GM23338 (cell line): ENCODE measurements at regions not wholly inside any gene's neighbourhood (a gene's known extent, or its start where the extent isn't known, plus 50 kb on each side); places are given as distances from the start of the nearest gene placed in this dataset.

Experiments used
- ATAC-seq: fragments of 200-7000 bp; cut with Tn5 transposase; 3 replicates; pipeline ENCODE4 v1.9.1; 2020
- DNase-seq: peaks from one replicate; pipeline ENCODE4 v3.0.0-alpha.2; 2015; ENCODE audit warnings: low spot score
- H2AFZ ChIP-seq: fragments of 200-600 bp; sonication (generic); 2 replicates; pipeline ENCODE4 v1.8.0; 2016; ENCODE audit warnings: antibody characterized with exemption, mild to moderate bottlenecking, moderate library complexity
- H3F3A ChIP-seq: fragments of 200-600 bp; sonication (generic); replicated peaks from 2 replicates; pipeline ENCODE4 v1.8.0; 2017; ENCODE audit warnings: antibody characterized with exemption, mixed run types, low read depth
- H3K27ac ChIP-seq: fragments of 200-600 bp; sonication (generic); 2 replicates; pipeline ENCODE4 v1.6.1; 2016; ENCODE audit warnings: low read depth
- H3K27me3 ChIP-seq: fragments of 200-600 bp; sonication (generic); 2 replicates; pipeline ENCODE4 v1.8.0; 2016; ENCODE audit warnings: mild to moderate bottlenecking, mixed run types, moderate library complexity; ENCODE audit not compliant: insufficient read depth
- H3K36me3 ChIP-seq: fragments of 200-600 bp; sonication (generic); 2 replicates; pipeline ENCODE4 v1.8.0; 2016; ENCODE audit warnings: mild to moderate bottlenecking; ENCODE audit not compliant: insufficient read depth
- H3K4me1 ChIP-seq: fragments of 200-600 bp; sonication (generic); 2 replicates; pipeline ENCODE4 v1.8.0; 2016; ENCODE audit warnings: mild to moderate bottlenecking, moderate library complexity; ENCODE audit not compliant: insufficient read depth
- H3K4me2 ChIP-seq: fragments of 200-600 bp; sonication (generic); 2 replicates; pipeline ENCODE4 v1.7.1; 2017; ENCODE audit warnings: mixed run types
- H3K4me3 ChIP-seq: fragments of 200-600 bp; sonication (generic); 2 replicates; pipeline ENCODE4 v1.6.1; 2016; ENCODE audit warnings: mixed run types
- H3K79me2 ChIP-seq: fragments of 200-600 bp; sonication (generic); replicated peaks from 2 replicates; pipeline ENCODE4 v1.8.0; 2017; ENCODE audit warnings: mild to moderate bottlenecking; ENCODE audit not compliant: insufficient read depth
- H3K9me2 ChIP-seq: fragments of 200-600 bp; sonication (generic); 2 replicates; pipeline ENCODE4 v1.8.0; 2017; ENCODE audit not compliant: insufficient read depth
- H4K20me1 ChIP-seq: fragments of 200-600 bp; sonication (generic); replicated peaks from 2 replicates; pipeline ENCODE4 v1.8.0; 2017; ENCODE audit warnings: mild to moderate bottlenecking; ENCODE audit not compliant: insufficient read depth
- H3K27ac Mint-ChIP-seq: 2 replicates; pipeline ENCODE4 v1.8.0; 2020; ENCODE audit warnings: inconsistent platforms, mild to moderate bottlenecking, moderate library complexity, mixed read lengths
- H3K27me3 Mint-ChIP-seq: 3 replicates; pipeline ENCODE4 v1.8.0; 2022; ENCODE audit warnings: low read depth, mild to moderate bottlenecking, moderate library complexity, mixed read lengths, inconsistent platforms; ENCODE audit not compliant: insufficient read depth, poor library complexity
- H3K36me3 Mint-ChIP-seq: 3 replicates; pipeline ENCODE4 v1.8.0; 2021; ENCODE audit warnings: low read depth, mild to moderate bottlenecking, inconsistent platforms, moderate library complexity, mixed read lengths
- H3K4me1 Mint-ChIP-seq: 3 replicates; pipeline ENCODE4 v1.8.0; 2020; ENCODE audit warnings: mild to moderate bottlenecking, inconsistent platforms, mixed read lengths
- H3K4me3 Mint-ChIP-seq: 3 replicates; pipeline ENCODE4 v1.8.0; 2021; ENCODE audit warnings: moderate library complexity, mild to moderate bottlenecking, inconsistent platforms, mixed read lengths
- H3K9me3 Mint-ChIP-seq: 3 replicates; pipeline ENCODE4 v1.8.0; 2020; ENCODE audit warnings: moderate library complexity, mild to moderate bottlenecking, inconsistent platforms, mixed read lengths
- CREB1 ChIP-seq: fragments of 250-450 bp; sonication (Bioruptor Pico); IDR thresholded peaks from 2 replicates; pipeline ENCODE4 v1.5.0; 2020; ENCODE audit warnings: low read depth, mild to moderate bottlenecking, moderate library complexity
- CTCF ChIP-seq, 2 experiments: fragments of 200-600 bp in 1 of 2; sonication (generic) in 1 of 2; conservative IDR thresholded peaks; 2 replicates each; pipeline versions ENCODE4 v1.5.1 to v1.6.1; 2016 to 2017; ENCODE audit warnings: antibody characterized with exemption in 2 of 2, low read depth in 2 of 2, mild to moderate bottlenecking in 2 of 2, moderate library complexity in 1 of 2
- ETS1 ChIP-seq: IDR thresholded peaks from 2 replicates; pipeline ENCODE4 v1.6.1; 2016; ENCODE audit warnings: antibody characterized with exemption
- EZH2 ChIP-seq: fragments of 200-600 bp; sonication (generic); IDR thresholded peaks from one replicate; pipeline ENCODE4 v1.8.0; 2017; ENCODE audit warnings: antibody characterized with exemption, mild to moderate bottlenecking, low read depth; ENCODE audit not compliant: unreplicated experiment
- EZH2phosphoT487 ChIP-seq: fragments of 200-600 bp; sonication (generic); IDR thresholded peaks from one replicate; pipeline ENCODE4 v1.8.1; 2018; ENCODE audit warnings: antibody characterized with exemption; ENCODE audit not compliant: unreplicated experiment
- JUNB ChIP-seq: IDR thresholded peaks from one replicate; pipeline ENCODE4 v1.6.1; 2016; ENCODE audit warnings: antibody characterized with exemption; ENCODE audit not compliant: unreplicated experiment
- NANOG ChIP-seq: IDR thresholded peaks from 2 replicates; pipeline ENCODE4 v1.6.1; 2016; ENCODE audit warnings: antibody characterized with exemption, borderline replicate concordance
- POLR2AphosphoS5 ChIP-seq: IDR thresholded peaks from 2 replicates; pipeline ENCODE4 v1.6.1; 2016; ENCODE audit warnings: antibody characterized with exemption, low read depth
- REST ChIP-seq: IDR thresholded peaks from one replicate; pipeline ENCODE4 v1.6.1; 2018; ENCODE audit warnings: antibody characterized with exemption; ENCODE audit not compliant: unreplicated experiment
- STAT1 ChIP-seq: IDR thresholded peaks from one replicate; pipeline ENCODE4 v1.6.1; 2016; ENCODE audit warnings: antibody characterized with exemption; ENCODE audit not compliant: unreplicated experiment
- ZNF114 ChIP-seq: fragments of 250-450 bp; sonication (Bioruptor Pico); IDR thresholded peaks from 2 replicates; pipeline ENCODE4 v1.5.0; 2020; ENCODE audit warnings: mild to moderate bottlenecking, moderate library complexity
- ZNF331 ChIP-seq: fragments of 250-450 bp; sonication (Bioruptor Pico); IDR thresholded peaks from 2 replicates; pipeline ENCODE4 v1.5.0; 2020; ENCODE audit warnings: low read depth, mild to moderate bottlenecking, moderate library complexity
- ZNF462 ChIP-seq: fragments of 250-450 bp; sonication (Bioruptor Pico); IDR thresholded peaks from 2 replicates; pipeline ENCODE4 v1.5.0; 2020; ENCODE audit warnings: mild to moderate bottlenecking, moderate library complexity

- no peaks in the 10 kb centered on the region for H3K4me1 Mint-ChIP-seq
- Histone ChIP-seq H3K4me1 (no peaks in the 10 kb centered on the region), H3F3A (no peaks in the 10 kb centered on the region), H3K27ac (no peak overlapping the region), H3K4me2 (no peak overlapping the region), H3K9me2 (no peaks in the 10 kb centered on the region; the same call in 1 of the 2 replicates), H2AFZ (no peak overlapping the region), H4K20me1 (no peaks in the 10 kb centered on the region), H3K4me3 (no peak overlapping the region), H3K27me3 (no peaks in the 10 kb centered on the region), H3K79me2 (no peaks in the 10 kb centered on the region), H3K36me3 (no peaks in the 10 kb centered on the region)
- no peaks in the 10 kb centered on the region for H3K9me3 Mint-ChIP-seq
- TF ChIP-seq ZNF114, result no peak
- TF ChIP-seq CTCF (conservative IDR thresholded peaks at IDR 0.05; ENCODE audit: low read depth in 2 of 2), result no peak
- TF ChIP-seq ZNF331 (CRISPR knock-in tag), result no peak
- no peak for TF ChIP-seq ZNF462 (CRISPR knock-in tag)
- TF ChIP-seq POLR2AphosphoS5, result no peak
- no peak for TF ChIP-seq ETS1
- no peak for TF ChIP-seq EZH2phosphoT487
- no peak for TF ChIP-seq JUNB
- TF ChIP-seq STAT1, result no peak
- TF ChIP-seq NANOG, result no peak
- no peak for TF ChIP-seq REST
- no peak for TF ChIP-seq EZH2
- TF ChIP-seq CREB1, result no peak
- no peak for DNase-seq
- ATAC-seq, result no peak
- no peak overlapping the region for H3K27ac Mint-ChIP-seq
- no peak overlapping the region for H3K4me3 Mint-ChIP-seq
- H3K27me3 Mint-ChIP-seq, result peaks cover 2% of the 10 kb centered on the region
- no peaks in the 10 kb centered on the region for H3K36me3 Mint-ChIP-seq
These were observed 168.3 kb downstream of the RMST start for GRCh38 chr12:97630875-97631274.
